ENCODE measurements at regions not wholly inside any gene's neighbourhood (a gene's known extent, or its start where the extent isn't known, plus 50 kb on each side); places are given as distances from the start of the nearest gene placed in this dataset.

GRCh38 chr12:60010486-60010885, 414.7 kb downstream of the SLC16A7 start:
- TF ChIP-seq CTCF (IDR thresholded peaks at IDR 0.05): no peak
- no peak for TF ChIP-seq EP300 (IDR thresholded peaks at IDR 0.05)
- no peak for TF ChIP-seq POLR2A (IDR thresholded peaks at IDR 0.05)
